ENCODE measurements at regions not wholly inside any gene's neighbourhood (a gene's known extent, or its start where the extent isn't known, plus 50 kb on each side); places are given as distances from the start of the nearest gene placed in this dataset.

DNA sequence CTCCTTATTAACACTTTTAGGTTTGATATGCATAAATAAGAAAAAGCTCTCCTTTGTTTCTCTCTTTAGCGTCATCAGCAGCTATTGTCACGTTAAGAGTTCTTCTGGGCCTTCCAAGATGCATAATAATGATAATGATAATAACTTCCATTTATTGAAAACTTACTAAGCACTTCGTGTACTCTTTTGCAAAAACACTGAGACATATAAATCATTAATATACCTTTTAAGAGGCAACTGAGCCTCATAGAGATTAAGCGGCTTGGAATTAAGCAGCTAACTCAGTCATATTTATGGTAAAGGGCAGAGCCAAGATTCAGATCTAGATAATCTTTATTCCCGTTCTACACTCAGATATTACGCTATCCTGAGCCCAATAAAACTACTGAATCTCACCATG lies 1105.1 kb downstream of the OLFM4 start:
- Histone ChIP-seq H3K36me3 (ENCODE audit: control insufficient read depth, insufficient read depth, low read length) (no peaks in the 10 kb centered on the region), H3K27me3 (replicated peaks; ENCODE audit: control insufficient read depth, insufficient read depth, low read length) (no peaks in the 10 kb centered on the region), H3K4me3 (replicated peaks; ENCODE audit: low read depth, low read length) (no peak overlapping the region)
- DNase-seq (ENCODE audit: extremely low read depth, insufficient read length), result no peak
- TF ChIP-seq CTCF (IDR thresholded peaks at IDR 0.05; ENCODE audit: insufficient read depth, low read length, poor library complexity, severe bottlenecking), result no peak

DNA sequence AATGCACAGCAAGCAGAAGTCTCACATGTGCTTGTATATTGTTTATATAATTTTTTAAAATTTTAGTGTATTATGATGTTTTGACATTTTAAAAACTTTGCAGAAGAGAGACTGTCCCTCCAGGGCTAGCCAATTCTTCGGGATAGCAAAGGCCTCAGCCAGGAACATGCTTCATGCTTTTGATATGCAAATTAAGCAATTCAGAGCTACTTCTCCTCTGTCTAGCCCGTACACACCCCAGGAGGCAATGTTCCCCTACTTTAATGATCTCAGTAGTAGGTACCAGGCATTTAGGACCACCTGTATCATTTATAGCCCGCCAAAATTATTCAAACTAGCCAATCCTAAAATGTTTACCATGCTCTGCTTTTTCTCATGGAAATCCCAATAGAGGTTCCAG lies 1116.2 kb downstream of the OLFM4 start:
- H3K36me3 ChIP-seq (ENCODE audit: control insufficient read depth, insufficient read depth, low read length), result no peaks in the 10 kb centered on the region
- no peaks in the 10 kb centered on the region for H3K27me3 ChIP-seq (replicated peaks; ENCODE audit: control insufficient read depth, insufficient read depth, low read length)
- DNase-seq (ENCODE audit: extremely low read depth, insufficient read length), result no peak
- no peak overlapping the region for H3K4me3 ChIP-seq (replicated peaks; ENCODE audit: low read depth, low read length)
- TF ChIP-seq CTCF (IDR thresholded peaks at IDR 0.05; ENCODE audit: insufficient read depth, low read length, poor library complexity, severe bottlenecking), result no peak

DNA sequence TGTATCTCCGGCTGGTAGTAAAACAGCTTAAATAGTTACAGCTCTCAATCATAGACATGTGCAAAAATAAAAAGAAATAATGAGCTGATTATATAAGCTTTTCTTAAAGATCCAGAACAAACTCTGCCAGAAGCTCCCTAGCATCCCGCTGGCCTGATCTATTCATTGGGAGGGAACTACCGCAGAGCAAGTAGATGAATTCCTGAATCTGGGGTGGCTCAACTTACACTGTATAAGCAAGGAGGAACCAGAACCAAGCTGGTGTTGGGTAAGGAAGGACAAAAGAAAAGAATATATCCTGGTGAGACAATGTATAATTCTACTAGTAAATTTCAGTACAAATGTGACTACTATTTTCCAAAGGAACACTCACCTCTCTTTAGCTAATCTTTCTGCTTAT lies 1122.2 kb downstream of the OLFM4 start:
- no peak for DNase-seq (ENCODE audit: extremely low read depth, insufficient read length)
- Histone ChIP-seq H3K4me3 (replicated peaks; ENCODE audit: low read depth, low read length) (no peak overlapping the region), H3K27me3 (replicated peaks; ENCODE audit: control insufficient read depth, insufficient read depth, low read length) (no peaks in the 10 kb centered on the region), H3K36me3 (ENCODE audit: control insufficient read depth, insufficient read depth, low read length) (no peaks in the 10 kb centered on the region)
- TF ChIP-seq CTCF (IDR thresholded peaks at IDR 0.05; ENCODE audit: insufficient read depth, low read length, poor library complexity, severe bottlenecking), result no peak

- no peak for DNase-seq (ENCODE audit: extremely low read depth, insufficient read length)
- Histone ChIP-seq H3K27me3 (replicated peaks; ENCODE audit: control insufficient read depth, insufficient read depth, low read length) (no peaks in the 10 kb centered on the region), H3K36me3 (ENCODE audit: control insufficient read depth, insufficient read depth, low read length) (no peaks in the 10 kb centered on the region), H3K4me3 (replicated peaks; ENCODE audit: low read depth, low read length) (no peak overlapping the region)
- no peak for TF ChIP-seq CTCF (IDR thresholded peaks at IDR 0.05; ENCODE audit: insufficient read depth, low read length, poor library complexity, severe bottlenecking)
These were observed 1133.5 kb downstream of the OLFM4 start for GRCh38 chr13:54162069-54162468.

- DNase-seq (ENCODE audit: extremely low read depth, insufficient read length), result no peak
- H3K36me3 ChIP-seq (ENCODE audit: control insufficient read depth, insufficient read depth, low read length), result no peaks in the 10 kb centered on the region
These were observed 1137.1 kb downstream of the OLFM4 start for GRCh38 chr13:54165581-54166215.

More at GRCh38 chr13:54165581-54166215, 1137.1 kb downstream of the OLFM4 start:
- TF ChIP-seq CTCF (IDR thresholded peaks at IDR 0.05; ENCODE audit: insufficient read depth, low read length, poor library complexity, severe bottlenecking), result no peak
- H3K27me3 ChIP-seq (replicated peaks; ENCODE audit: control insufficient read depth, insufficient read depth, low read length), result no peaks in the 10 kb centered on the region
- H3K4me3 ChIP-seq (replicated peaks; ENCODE audit: low read depth, low read length), result no peak overlapping the region

Data from GM06990 (cell line).